K562 (cell line): ENCODE measurements at regions not wholly inside any gene's neighbourhood (a gene's known extent, or its start where the extent isn't known, plus 50 kb on each side); places are given as distances from the start of the nearest gene placed in this dataset.

Experiments used
- ATAC-seq: fragments of 200-7000 bp; cut with Tn5 transposase; 3 replicates; pipeline ENCODE4 v1.9.1; 2020; ENCODE audit warnings: moderate library complexity
- BruUV-seq: library from RNA; stranded (reverse); fragments of 400-500 nt; replicated peaks from 2 replicates; lab custom pipeline; 2021; lab: Mats Ljungman, UMichigan
- CTCF ChIA-PET: fragments of 300-600 bp; formaldehyde crosslinking; extraction: SDS; loops from one replicate; lab custom pipeline; 2021; ENCODE audit warnings: low intra/inter-chr PET ratio; lab: Yijun Ruan, JAX
- POLR2A ChIA-PET: fragments of 300-600, 350-650 bp; sonication (Branson Sonifier 250); formaldehyde crosslinking; extraction: SDS; loops from one replicate; lab custom pipeline; 2021; ENCODE audit warnings: antibody characterized with exemption, inconsistent platforms; lab: Yijun Ruan, JAX
- DNase-seq, 4 experiments: peaks; one replicate each; pipeline versions ENCODE4 v3.0.0 to v3.0.0-alpha.2; 2011 to 2018; ENCODE audit warnings: low spot score in 3 of 4, mixed read lengths in 3 of 4; ENCODE audit errors: extremely low read depth in 1 of 4
- FAIRE-seq: peaks from 2 replicates; lab custom pipeline; 2011; peaks lifted over from hg19 to GRCh38; lab: Jason Lieb, UNC
- H2AFZ ChIP-seq: 2 replicates; pipeline ENCODE4 v1.6.0; 2011; ENCODE audit warnings: low read depth, low read length, control low read depth, inconsistent platforms
- H3K27ac ChIP-seq: fragments of 200-600 bp; 3 replicates; pipeline ENCODE4 v1.8.0; 2011; ENCODE audit warnings: low read depth, mild to moderate bottlenecking, control low read depth, inconsistent platforms, low read length, moderate library complexity, mixed read lengths; ENCODE audit errors: extremely low read depth
- H3K27me3 ChIP-seq, 2 experiments: fragments of 300-600 bp in 1 of 2; 2 replicates in 1 of 2; 3 replicates in 1 of 2; pipeline versions ENCODE4 v1.6.0 to v1.8.0; 2011; ENCODE audit warnings: inconsistent platforms in 2 of 2, low read length in 2 of 2, mild to moderate bottlenecking in 1 of 2, mixed read lengths in 1 of 2, moderate library complexity in 1 of 2; ENCODE audit not compliant: control insufficient read depth in 2 of 2, insufficient read depth in 2 of 2
- H3K36me3 ChIP-seq: fragments of 300-600 bp; 3 replicates; pipeline ENCODE4 v1.8.0; 2011; ENCODE audit warnings: mild to moderate bottlenecking, low read length, inconsistent platforms; ENCODE audit not compliant: control insufficient read depth, insufficient read depth
- H3K4me1 ChIP-seq, 2 experiments: fragments of 200-600 bp in 1 of 2; replicated peaks in 1 of 2; 2 replicates in 1 of 2; 3 replicates in 1 of 2; pipeline versions ENCODE4 v1.5.1 to v1.8.0; 2011; ENCODE audit warnings: inconsistent platforms in 2 of 2, low read length in 2 of 2, mild to moderate bottlenecking in 1 of 2, mixed read lengths in 1 of 2, moderate library complexity in 1 of 2; ENCODE audit not compliant: control insufficient read depth in 2 of 2, insufficient read depth in 2 of 2
- H3K4me2 ChIP-seq: 2 replicates; pipeline ENCODE4 v1.6.1; 2011; ENCODE audit warnings: low read length, control low read depth, inconsistent platforms, mixed read lengths; ENCODE audit not compliant: insufficient read depth
- H3K4me3 ChIP-seq: fragments of 200-600 bp; sonication (generic), shearing (Covaris generic); 2 replicates; pipeline ENCODE4 v1.5.1; 2016; ENCODE audit warnings: control low read depth, inconsistent platforms
- H3K79me2 ChIP-seq: fragments of 200-600 bp; 3 replicates; pipeline ENCODE4 v1.8.0; 2011; ENCODE audit warnings: low read length, inconsistent platforms; ENCODE audit not compliant: control insufficient read depth, insufficient read depth
- H3K9ac ChIP-seq, 2 experiments: 2 replicates each; pipeline versions ENCODE4 v1.6.0 to v1.6.1; 2011; ENCODE audit warnings: low read depth in 2 of 2, low read length in 2 of 2, control low read depth in 1 of 2, inconsistent platforms in 1 of 2, mild to moderate bottlenecking in 1 of 2, mixed read lengths in 1 of 2; ENCODE audit not compliant: insufficient read depth in 1 of 2
- H3K9me1 ChIP-seq: one replicate; pipeline ENCODE4 v1.6.0; 2011; ENCODE audit warnings: inconsistent platforms, mild to moderate bottlenecking, low read length, moderate library complexity; ENCODE audit not compliant: control insufficient read depth, insufficient read depth
- H3K9me3 ChIP-seq: replicated peaks from 2 replicates; pipeline ENCODE4 v1.5.1; 2011; ENCODE audit warnings: low read depth, low read length, inconsistent platforms; ENCODE audit not compliant: control insufficient read depth, insufficient read depth
- H4K20me1 ChIP-seq: replicated peaks from 2 replicates; pipeline ENCODE4 v1.6.1; 2011; ENCODE audit warnings: low read length, inconsistent platforms, mixed read lengths; ENCODE audit not compliant: control insufficient read depth, insufficient read depth
- CBX5 ChIP-seq: IDR thresholded peaks from 2 replicates; pipeline ENCODE4 v1.6.1; 2014; ENCODE audit warnings: low read depth, borderline replicate concordance
- CHD4 ChIP-seq: fragments of 200-600 bp; sonication (generic); IDR thresholded peaks from 3 replicates; pipeline ENCODE4 v1.6.1; 2012; ENCODE audit warnings: low read depth, mild to moderate bottlenecking, mixed read lengths, low read length, inconsistent platforms; ENCODE audit not compliant: insufficient read depth, insufficient replicate concordance, poor library complexity, severe bottlenecking
- EP300 ChIP-seq: IDR thresholded peaks from 2 replicates; pipeline ENCODE4 v1.6.1; 2012; ENCODE audit warnings: low read length, improper control_type of control experiment
- JUND ChIP-seq, 2 experiments: IDR thresholded peaks; 2 replicates in 1 of 2; 3 replicates in 1 of 2; pipeline ENCODE4 v1.6.1; 2011; ENCODE audit warnings: borderline replicate concordance in 2 of 2, low read depth in 2 of 2, low read length in 2 of 2, improper control_type of control experiment in 1 of 2, missing biosample characterization in 1 of 2, missing genetic modification characterization in 1 of 2, missing genetic modification reagents in 1 of 2
- KAT8 ChIP-seq: fragments of 450-650 bp; IDR thresholded peaks from 2 replicates; pipeline ENCODE4 v1.6.1; 2016; ENCODE audit warnings: low read depth, mild to moderate bottlenecking
- RBFOX2 ChIP-seq: fragments of 200-400 bp; formaldehyde crosslinking; IDR thresholded peaks from 2 replicates; pipeline ENCODE4 v1.6.1; 2017; ENCODE audit warnings: low read depth, mild to moderate bottlenecking, low read length, moderate library complexity
- TRIM28 ChIP-seq: fragments of 450-650 bp; IDR thresholded peaks from 2 replicates; pipeline ENCODE4 v1.6.1; 2017
- TSC22D4 ChIP-seq: fragments of 450-650 bp; IDR thresholded peaks from 2 replicates; pipeline ENCODE4 v1.6.1; 2016; ENCODE audit warnings: missing genetic modification characterization, missing biosample characterization, control low read depth
- ZBTB7A ChIP-seq: IDR thresholded peaks from 2 replicates; pipeline ENCODE4 v1.6.1; 2011; ENCODE audit warnings: low read depth, mild to moderate bottlenecking, low read length, moderate library complexity, borderline replicate concordance; ENCODE audit not compliant: control insufficient read depth
- ZNF445 ChIP-seq: fragments of 250-450 bp; sonication (Bioruptor Pico); IDR thresholded peaks from 2 replicates; pipeline ENCODE4 v1.4.0; 2020; ENCODE audit warnings: low read depth, mild to moderate bottlenecking, moderate library complexity
- ZNF696 ChIP-seq: fragments of 250-450 bp; sonication (Bioruptor Pico); conservative IDR thresholded peaks from 2 replicates; pipeline ENCODE4 v1.4.0; 2020; ENCODE audit warnings: mild to moderate bottlenecking, moderate library complexity
- ZNF766 ChIP-seq: fragments of 200-800 bp; sonication (Bioruptor generic); conservative IDR thresholded peaks from 2 replicates; pipeline ENCODE4 v1.6.1; 2016; ENCODE audit warnings: missing genetic modification characterization, missing compliant biosample characterization
- WGBS: fragments of 100-300 bp; shearing (Covaris generic); methylation state at CpG from one replicate; pipeline ENCODE4 v1.1.6; 2016; ENCODE audit warnings: low coverage, mixed read lengths; ENCODE audit not compliant: insufficient coverage; ENCODE audit errors: missing lambda C conversion rate; 5-methylcytosine and 5-hydroxymethylcytosine counted together
- in situ Hi-C: fragments of 300-500 bp; cut with MboI; formaldehyde crosslinking; loops from 4 replicates; pipeline ENCODE4 v1.15.0; 2018; ENCODE audit warnings: inconsistent platforms, mixed read lengths
- intact Hi-C: fragments of 100-400 bp; cut with micrococcal nuclease; formaldehyde crosslinking; loops from 2 replicates; pipeline ENCODE4 v1.14.2; 2022

DNA sequence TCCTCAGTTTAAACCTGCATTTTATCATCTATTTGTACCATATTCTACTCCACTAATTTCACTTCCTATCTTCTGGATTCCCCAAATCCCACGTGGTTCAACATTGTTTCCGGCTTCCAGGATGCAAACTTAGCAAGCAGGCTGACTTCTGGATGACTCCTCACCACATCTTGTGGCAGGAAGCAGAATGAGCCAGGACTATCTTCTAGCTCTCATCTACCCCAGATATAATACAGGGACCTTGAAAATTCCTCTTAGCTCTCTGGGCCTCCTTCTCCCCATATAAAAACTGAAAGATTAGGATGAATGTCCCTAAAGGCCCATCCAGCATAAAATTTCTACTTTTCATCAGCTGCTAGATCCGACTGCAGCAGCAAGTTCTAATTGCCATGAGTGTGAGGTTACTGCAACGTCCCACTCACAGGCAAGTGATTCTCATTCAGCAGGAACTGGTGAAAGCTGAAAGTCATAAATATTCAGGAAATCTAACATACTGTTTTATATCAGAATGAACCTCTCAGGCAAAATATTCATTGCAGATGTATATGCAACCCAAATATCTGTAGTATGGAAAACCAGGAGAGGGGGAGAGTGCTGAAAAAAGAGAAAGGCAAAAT, 93.4 kb downstream of the KCTD12 start:
- intact Hi-C loops (no loop called here), in situ Hi-C loops (no loop called here)
- no peak overlapping the region for H3K27ac ChIP-seq
- no peaks in the 10 kb centered on the region for H3K9me3 ChIP-seq
- H3K9me1 ChIP-seq = no peaks in the 10 kb centered on the region
- no peak overlapping the region for H2AFZ ChIP-seq
- no TSS peak for BruUV-seq
- H3K4me1 ChIP-seq = no peaks in the 10 kb centered on the region
- no peak overlapping the region for H3K4me2 ChIP-seq
- 5% methylated on average over 4 of the region's 4 CpGs for WGBS
- no peaks in the 10 kb centered on the region for H4K20me1 ChIP-seq
- ChIA-PET CTCF (no interaction called here), POLR2A (no interaction called here)
- H3K9ac ChIP-seq = no peak overlapping the region
- no peaks in the 10 kb centered on the region for H3K36me3 ChIP-seq
- no peak overlapping the region for H3K4me3 ChIP-seq
- DNase-seq (no peak), FAIRE-seq (no peak), ATAC-seq (no peak)
- TF ChIP-seq JUND (IDR thresholded peaks at IDR 0.05; ENCODE audit: borderline replicate concordance, low read depth, low read length) (no peak), JUND (tag; IDR thresholded peaks at IDR 0.05; ENCODE audit: borderline replicate concordance, low read depth, low read length) (no peak), ZNF445 (CRISPR knock-in tag) (no peak), EP300 (no peak), KAT8 (no peak), ZNF696 (no peak), ZNF766 (CRISPR knock-in tag) (no peak), ZBTB7A (no peak), CBX5 (no peak), TRIM28 (no peak), CHD4 (no peak), RBFOX2 (no peak), TSC22D4 (tag) (no peak)
- H3K27me3 ChIP-seq = no peaks in the 10 kb centered on the region
- H3K79me2 ChIP-seq = no peaks in the 10 kb centered on the region
